PC-9 (cell line): ENCODE measurements at regions not wholly inside any gene's neighbourhood (a gene's known extent, or its start where the extent isn't known, plus 50 kb on each side); places are given as distances from the start of the nearest gene placed in this dataset.

ENCODE experiments used
- BruUV-seq: library from RNA; stranded (reverse); fragments of 400-500 nt; replicated peaks from 2 replicates; lab custom pipeline; 2021; lab: Mats Ljungman, UMichigan
- CTCF ChIA-PET: fragments of 300-600 bp; sonication (Branson Sonifier 250); formaldehyde crosslinking; loops from one replicate; lab custom pipeline; 2022; ENCODE audit warnings: antibody characterized with exemption; lab: Charles Lee
- POLR2A ChIA-PET: fragments of 300-600 bp; sonication (Branson Sonifier 250); formaldehyde crosslinking; loops from one replicate; lab custom pipeline; 2022; ENCODE audit warnings: antibody characterized with exemption; ENCODE audit not compliant: unreplicated experiment; lab: Charles Lee
- DNase-seq, 2 experiments: peaks; one replicate each; pipeline versions ENCODE4 v3.0.0 to v3.0.0-alpha.2; 2015 to 2022; ENCODE audit warnings: mixed read lengths in 1 of 2
- H2AFZ ChIP-seq: fragments of 200-600 bp; sonication (generic); 2 replicates; pipeline ENCODE4 v1.8.1; 2017; ENCODE audit warnings: antibody characterized with exemption
- H3F3A ChIP-seq: fragments of 200-600 bp; sonication (generic); 2 replicates; pipeline ENCODE4 v1.8.1; 2017; ENCODE audit warnings: antibody characterized with exemption, mild to moderate bottlenecking, low read depth; ENCODE audit not compliant: insufficient read depth
- H3K27ac ChIP-seq: fragments of 200-600 bp; sonication (generic); 2 replicates; pipeline ENCODE4 v1.6.1; 2016; ENCODE audit warnings: mixed run types
- H3K27me3 ChIP-seq: fragments of 200-600 bp; sonication (generic); 2 replicates; pipeline ENCODE4 v1.6.1; 2016; ENCODE audit warnings: low read depth, mixed run types; ENCODE audit not compliant: insufficient read depth
- H3K36me3 ChIP-seq: fragments of 200-600 bp; sonication (generic); 2 replicates; pipeline ENCODE4 v1.6.1; 2016; ENCODE audit warnings: low read depth, mixed run types
- H3K4me1 ChIP-seq: fragments of 200-600 bp; sonication (generic); replicated peaks from 2 replicates; pipeline ENCODE4 v1.6.1; 2016; ENCODE audit warnings: mixed run types; ENCODE audit not compliant: insufficient read depth
- H3K4me2 ChIP-seq: fragments of 200-600 bp; sonication (generic); 2 replicates; pipeline ENCODE4 v1.6.1; 2017; ENCODE audit warnings: mixed run types
- H3K4me3 ChIP-seq: fragments of 200-600 bp; sonication (generic); 2 replicates; pipeline ENCODE4 v1.6.1; 2016; ENCODE audit warnings: mixed run types
- H3K79me2 ChIP-seq: fragments of 200-600 bp; sonication (generic); 2 replicates; pipeline ENCODE4 v1.6.1; 2017; ENCODE audit warnings: low read depth, mixed run types
- H3K9me2 ChIP-seq: fragments of 200-600 bp; sonication (generic); 2 replicates; pipeline ENCODE4 v1.8.1; 2017; ENCODE audit warnings: mild to moderate bottlenecking; ENCODE audit not compliant: insufficient read depth
- H3K9me3 ChIP-seq: fragments of 200-600 bp; sonication (generic); 2 replicates; pipeline ENCODE4 v1.8.1; 2016; ENCODE audit warnings: low read depth; ENCODE audit not compliant: insufficient read depth
- H4K20me1 ChIP-seq: fragments of 200-600 bp; sonication (generic); 2 replicates; pipeline ENCODE4 v1.8.1; 2017; ENCODE audit not compliant: insufficient read depth
- EZH2 ChIP-seq: fragments of 200-600 bp; sonication (generic); IDR thresholded peaks from 2 replicates; pipeline ENCODE4 v1.8.0; 2017; ENCODE audit warnings: antibody characterized with exemption, low read depth
- intact Hi-C: fragments of 100-400 bp; cut with micrococcal nuclease; formaldehyde crosslinking; loops from one replicate; pipeline ENCODE4 v1.10.0; 2022; ENCODE audit not compliant: unreplicated experiment
- TF ChIP-seq, protein P1 (sequence below): fragments of 200-600 bp; sonication (generic); conservative IDR thresholded peaks from 2 replicates; pipeline ENCODE4 v1.6.1; 2017; ENCODE audit warnings: mixed run types, antibody characterized with exemption, mild to moderate bottlenecking, moderate library complexity

- TF ChIP-seq EZH2, result no peak
- TF ChIP-seq, protein P1, sequence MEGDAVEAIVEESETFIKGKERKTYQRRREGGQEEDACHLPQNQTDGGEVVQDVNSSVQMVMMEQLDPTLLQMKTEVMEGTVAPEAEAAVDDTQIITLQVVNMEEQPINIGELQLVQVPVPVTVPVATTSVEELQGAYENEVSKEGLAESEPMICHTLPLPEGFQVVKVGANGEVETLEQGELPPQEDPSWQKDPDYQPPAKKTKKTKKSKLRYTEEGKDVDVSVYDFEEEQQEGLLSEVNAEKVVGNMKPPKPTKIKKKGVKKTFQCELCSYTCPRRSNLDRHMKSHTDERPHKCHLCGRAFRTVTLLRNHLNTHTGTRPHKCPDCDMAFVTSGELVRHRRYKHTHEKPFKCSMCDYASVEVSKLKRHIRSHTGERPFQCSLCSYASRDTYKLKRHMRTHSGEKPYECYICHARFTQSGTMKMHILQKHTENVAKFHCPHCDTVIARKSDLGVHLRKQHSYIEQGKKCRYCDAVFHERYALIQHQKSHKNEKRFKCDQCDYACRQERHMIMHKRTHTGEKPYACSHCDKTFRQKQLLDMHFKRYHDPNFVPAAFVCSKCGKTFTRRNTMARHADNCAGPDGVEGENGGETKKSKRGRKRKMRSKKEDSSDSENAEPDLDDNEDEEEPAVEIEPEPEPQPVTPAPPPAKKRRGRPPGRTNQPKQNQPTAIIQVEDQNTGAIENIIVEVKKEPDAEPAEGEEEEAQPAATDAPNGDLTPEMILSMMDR, result no peak
- no peak overlapping the region for H3K4me3 ChIP-seq
- H4K20me1 ChIP-seq, result no peaks in the 10 kb centered on the region
- no TSS peak for BruUV-seq
- H2AFZ ChIP-seq, result no peak overlapping the region
- no peaks in the 10 kb centered on the region for H3K36me3 ChIP-seq
- no peak overlapping the region for H3K4me2 ChIP-seq
- DNase-seq, result no peak
- H3K9me3 ChIP-seq, result no peaks in the 10 kb centered on the region
- CTCF ChIA-PET, result no interaction called here
- POLR2A ChIA-PET, result no interaction called here
- no peaks in the 10 kb centered on the region for H3K27me3 ChIP-seq
- H3K4me1 ChIP-seq, result peaks cover 29% of the 10 kb centered on the region
- no peak overlapping the region for H3K27ac ChIP-seq
- peaks cover 15% of the 10 kb centered on the region; the same call in 1 of the 2 replicates for H3F3A ChIP-seq
- no peaks in the 10 kb centered on the region for H3K9me2 ChIP-seq
- intact Hi-C loops, result loop anchor here (10.0 kb wide), 1 partner anchor 137 kb away; no protein-coding TSS in a partner anchor
- no peaks in the 10 kb centered on the region for H3K79me2 ChIP-seq
Observed at GRCh38 chr5:68547622-68548021, 332.1 kb downstream of the PIK3R1 start.

DNA sequence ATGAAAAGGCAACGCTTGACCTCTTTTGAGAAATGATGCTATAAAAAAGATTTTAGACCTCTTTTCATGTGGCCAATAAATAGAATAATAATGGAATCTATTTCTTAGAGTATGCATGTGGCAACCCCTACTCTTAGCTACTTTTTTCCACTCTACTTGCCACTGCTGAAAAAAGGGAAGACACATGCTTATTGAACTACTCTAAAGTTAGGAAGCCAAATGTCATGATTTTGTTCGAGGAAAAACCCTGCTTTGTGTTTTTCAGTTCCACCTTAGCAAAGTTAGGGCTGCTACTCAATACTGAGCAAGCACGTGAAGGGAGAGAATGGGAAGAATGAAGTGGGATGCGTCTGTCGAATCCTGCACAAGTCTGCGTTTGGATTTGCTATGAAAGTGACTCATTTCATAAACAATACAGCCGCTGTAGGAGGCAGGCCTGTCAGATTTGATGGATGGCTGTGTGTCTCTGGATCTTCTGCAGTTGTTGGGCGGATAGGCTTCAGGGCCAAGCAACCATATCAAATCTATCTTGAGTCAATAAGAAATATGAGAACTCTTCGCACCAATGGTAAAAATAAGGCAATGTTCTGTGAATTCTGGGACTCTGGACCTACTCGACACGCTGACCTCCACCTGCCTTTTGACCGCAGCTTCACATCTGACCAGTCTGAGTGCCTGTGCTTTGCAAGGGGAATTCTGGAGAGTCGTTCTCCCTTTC lies 333.6 kb downstream of the PIK3R1 start:
- H3K4me2 ChIP-seq, result peak overlapping the region; percentile 50
- intact Hi-C loops, result loop anchor here (1.0 to 10.0 kb wide), 2 partner anchors 93 to 136 kb away; no protein-coding TSS in a partner anchor
- peaks cover 4% of the 10 kb centered on the region; the same call in 1 of the 2 replicates for H3K9me3 ChIP-seq
- no peaks in the 10 kb centered on the region for H3K36me3 ChIP-seq
- BruUV-seq, result no TSS peak
- peak overlapping the region; percentile 35 for H3K27ac ChIP-seq
- H3K4me3 ChIP-seq, result no peak overlapping the region
- H4K20me1 ChIP-seq, result no peaks in the 10 kb centered on the region
- peaks cover 15% of the 10 kb centered on the region; the same call in 1 of the 2 replicates for H3F3A ChIP-seq
- no peaks in the 10 kb centered on the region for H3K79me2 ChIP-seq
- TF ChIP-seq, protein P1, result no peak
- no peak for TF ChIP-seq EZH2
- POLR2A ChIA-PET, result no interaction called here
- no peak overlapping the region for H2AFZ ChIP-seq
- H3K27me3 ChIP-seq, result no peaks in the 10 kb centered on the region
- CTCF ChIA-PET, result interaction anchor here (0.6 kb wide), 1 partner anchor 816 kb away, joined by 3 read pairs; no protein-coding TSS in a partner anchor
- peak; percentile 78 to 95 for DNase-seq
- H3K9me2 ChIP-seq, result no peaks in the 10 kb centered on the region
- H3K4me1 ChIP-seq, result peaks cover 29% of the 10 kb centered on the region

DNA sequence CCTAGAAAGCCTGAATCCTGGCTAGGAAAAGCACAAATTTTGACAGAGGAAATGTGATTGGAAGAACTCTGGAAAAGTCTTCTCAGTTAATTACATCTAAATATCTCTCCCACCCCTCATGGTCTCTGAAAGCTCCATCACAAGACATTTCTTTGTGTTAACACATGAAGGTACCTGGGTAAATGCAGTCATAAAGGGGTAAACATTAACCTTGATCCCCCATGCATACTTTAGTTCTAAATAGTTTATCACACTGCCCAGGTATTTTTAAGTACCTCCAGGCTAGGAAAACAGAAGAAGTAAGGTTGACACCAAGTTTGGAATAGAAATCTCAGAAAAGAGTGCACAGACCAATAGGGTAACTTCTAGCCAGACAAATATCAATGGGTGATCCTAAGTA lies 334.5 kb downstream of the PIK3R1 start:
- no peak for TF ChIP-seq EZH2
- TF ChIP-seq, protein P1, result no peak

More for the DNA sequence above, 334.5 kb downstream of the PIK3R1 start:
- H3K79me2 ChIP-seq, result no peaks in the 10 kb centered on the region
- no peak overlapping the region for H3K4me3 ChIP-seq
- no peaks in the 10 kb centered on the region for H3K27me3 ChIP-seq
- peak overlapping the region; percentile 35 for H3K27ac ChIP-seq
- no peak for DNase-seq
- ChIA-PET POLR2A (no interaction called here), CTCF (no interaction called here)
- H3K9me3 ChIP-seq, result peaks cover 4% of the 10 kb centered on the region; the same call in 1 of the 2 replicates
- BruUV-seq, result no TSS peak
- H2AFZ ChIP-seq, result no peak overlapping the region
- intact Hi-C loops, result loop anchor here (10.0 kb wide), 1 partner anchor 195 kb away; no protein-coding TSS in a partner anchor
- H3F3A ChIP-seq, result peaks cover 15% of the 10 kb centered on the region; the same call in 1 of the 2 replicates
- no peaks in the 10 kb centered on the region for H3K9me2 ChIP-seq
- no peaks in the 10 kb centered on the region for H4K20me1 ChIP-seq
- peaks cover 36% of the 10 kb centered on the region for H3K4me1 ChIP-seq
- no peaks in the 10 kb centered on the region for H3K36me3 ChIP-seq
- H3K4me2 ChIP-seq, result peak overlapping the region; percentile 50
